ENCODE measurements at regions not wholly inside any gene's neighbourhood (a gene's known extent, or its start where the extent isn't known, plus 50 kb on each side); places are given as distances from the start of the nearest gene placed in this dataset.

GRCh38 chr13:107678075-107678689, 537.2 kb downstream of the LIG4 start:
- no peaks in the 10 kb centered on the region for H3K4me1 ChIP-seq (ENCODE audit: control insufficient read depth in 1 of 2, insufficient read depth in 2 of 2, low read length in 2 of 2)
- no peaks in the 10 kb centered on the region for H3K27me3 ChIP-seq (ENCODE audit: control insufficient read depth in 1 of 2, insufficient read depth in 2 of 2, low read length in 2 of 2)
- no peak overlapping the region for H3K27ac ChIP-seq (ENCODE audit: low read depth, low read length)
- H3K9me3 ChIP-seq (ENCODE audit: control insufficient read depth in 1 of 2, low read length in 2 of 2): no peaks in the 10 kb centered on the region
- H3K36me3 ChIP-seq (ENCODE audit: control insufficient read depth in 1 of 2, insufficient read depth in 2 of 2, low read length in 2 of 2): no peaks in the 10 kb centered on the region
- H3K9ac ChIP-seq (ENCODE audit: low read depth in 1 of 2, low read length in 2 of 2): no peak overlapping the region
- H3K4me3 ChIP-seq (ENCODE audit: low read depth in 1 of 2, low read length in 2 of 2): no peak overlapping the region

GRCh38 chr13:107675847-107676550, 539.3 kb downstream of the LIG4 start:
- H3K27me3 ChIP-seq (ENCODE audit: control insufficient read depth in 1 of 2, insufficient read depth in 2 of 2, low read length in 2 of 2): no peaks in the 10 kb centered on the region
- no peak overlapping the region for H3K27ac ChIP-seq (ENCODE audit: low read depth, low read length)
- no peak overlapping the region for H3K9ac ChIP-seq (ENCODE audit: low read depth in 1 of 2, low read length in 2 of 2)
- no peak overlapping the region for H3K4me3 ChIP-seq (ENCODE audit: low read depth in 1 of 2, low read length in 2 of 2)
- H3K4me1 ChIP-seq (ENCODE audit: control insufficient read depth in 1 of 2, insufficient read depth in 2 of 2, low read length in 2 of 2): no peaks in the 10 kb centered on the region
- H3K36me3 ChIP-seq (ENCODE audit: control insufficient read depth in 1 of 2, insufficient read depth in 2 of 2, low read length in 2 of 2): no peaks in the 10 kb centered on the region
- H3K9me3 ChIP-seq (ENCODE audit: control insufficient read depth in 1 of 2, low read length in 2 of 2): no peaks in the 10 kb centered on the region

GRCh38 chr13:107669391-107669993, 545.8 kb downstream of the LIG4 start:
- no peak overlapping the region for H3K9ac ChIP-seq (ENCODE audit: low read depth in 1 of 2, low read length in 2 of 2)

GRCh38 chr13:107665926-107666458, 549.3 kb downstream of the LIG4 start:
- Histone ChIP-seq H3K9me3 (ENCODE audit: control insufficient read depth in 1 of 2, low read length in 2 of 2) (no peaks in the 10 kb centered on the region), H3K9ac (ENCODE audit: low read depth in 1 of 2, low read length in 2 of 2) (no peak overlapping the region), H3K4me3 (ENCODE audit: low read depth in 1 of 2, low read length in 2 of 2) (no peak overlapping the region), H3K4me1 (ENCODE audit: control insufficient read depth in 1 of 2, insufficient read depth in 2 of 2, low read length in 2 of 2) (no peaks in the 10 kb centered on the region), H3K36me3 (ENCODE audit: control insufficient read depth in 1 of 2, insufficient read depth in 2 of 2, low read length in 2 of 2) (no peaks in the 10 kb centered on the region), H3K27ac (ENCODE audit: low read depth, low read length) (no peak overlapping the region), H3K27me3 (ENCODE audit: control insufficient read depth in 1 of 2, insufficient read depth in 2 of 2, low read length in 2 of 2) (no peaks in the 10 kb centered on the region)

More at GRCh38 chr13:107669391-107669993, 545.8 kb downstream of the LIG4 start:
- H3K36me3 ChIP-seq (ENCODE audit: control insufficient read depth in 1 of 2, insufficient read depth in 2 of 2, low read length in 2 of 2): no peaks in the 10 kb centered on the region
- H3K27ac ChIP-seq (ENCODE audit: low read depth, low read length): no peak overlapping the region
- H3K4me3 ChIP-seq (ENCODE audit: low read depth in 1 of 2, low read length in 2 of 2): no peak overlapping the region
- H3K9me3 ChIP-seq (ENCODE audit: control insufficient read depth in 1 of 2, low read length in 2 of 2): no peaks in the 10 kb centered on the region
- H3K27me3 ChIP-seq (ENCODE audit: control insufficient read depth in 1 of 2, insufficient read depth in 2 of 2, low read length in 2 of 2): no peaks in the 10 kb centered on the region
- H3K4me1 ChIP-seq (ENCODE audit: control insufficient read depth in 1 of 2, insufficient read depth in 2 of 2, low read length in 2 of 2): no peaks in the 10 kb centered on the region

- H3K9me3 ChIP-seq (ENCODE audit: control insufficient read depth in 1 of 2, low read length in 2 of 2): no peaks in the 10 kb centered on the region
- no peak overlapping the region for H3K4me3 ChIP-seq (ENCODE audit: low read depth in 1 of 2, low read length in 2 of 2)
- H3K27ac ChIP-seq (ENCODE audit: low read depth, low read length): no peak overlapping the region
- H3K9ac ChIP-seq (ENCODE audit: low read depth in 1 of 2, low read length in 2 of 2): no peak overlapping the region
- H3K27me3 ChIP-seq (ENCODE audit: control insufficient read depth in 1 of 2, insufficient read depth in 2 of 2, low read length in 2 of 2): no peaks in the 10 kb centered on the region
- H3K36me3 ChIP-seq (ENCODE audit: control insufficient read depth in 1 of 2, insufficient read depth in 2 of 2, low read length in 2 of 2): no peaks in the 10 kb centered on the region
- H3K4me1 ChIP-seq (ENCODE audit: control insufficient read depth in 1 of 2, insufficient read depth in 2 of 2, low read length in 2 of 2): no peaks in the 10 kb centered on the region
Observed at GRCh38 chr13:107650081-107650701, 565.1 kb downstream of the LIG4 start.

GRCh38 chr13:107649079-107649478, 566.3 kb downstream of the LIG4 start:
- Histone ChIP-seq H3K4me3 (ENCODE audit: low read depth in 1 of 2, low read length in 2 of 2) (no peak overlapping the region), H3K27me3 (ENCODE audit: control insufficient read depth in 1 of 2, insufficient read depth in 2 of 2, low read length in 2 of 2) (no peaks in the 10 kb centered on the region), H3K36me3 (ENCODE audit: control insufficient read depth in 1 of 2, insufficient read depth in 2 of 2, low read length in 2 of 2) (no peaks in the 10 kb centered on the region), H3K27ac (ENCODE audit: low read depth, low read length) (no peak overlapping the region), H3K4me1 (ENCODE audit: control insufficient read depth in 1 of 2, insufficient read depth in 2 of 2, low read length in 2 of 2) (no peaks in the 10 kb centered on the region), H3K9me3 (ENCODE audit: control insufficient read depth in 1 of 2, low read length in 2 of 2) (no peaks in the 10 kb centered on the region), H3K9ac (ENCODE audit: low read depth in 1 of 2, low read length in 2 of 2) (no peak overlapping the region)

GRCh38 chr13:107644136-107644535, 571.2 kb downstream of the LIG4 start:
- H3K36me3 ChIP-seq (ENCODE audit: control insufficient read depth in 1 of 2, insufficient read depth in 2 of 2, low read length in 2 of 2): no peaks in the 10 kb centered on the region

GRCh38 chr13:107643615-107644014, 571.7 kb downstream of the LIG4 start:
- Histone ChIP-seq H3K9me3 (ENCODE audit: control insufficient read depth in 1 of 2, low read length in 2 of 2) (no peaks in the 10 kb centered on the region), H3K4me1 (ENCODE audit: control insufficient read depth in 1 of 2, insufficient read depth in 2 of 2, low read length in 2 of 2) (no peaks in the 10 kb centered on the region), H3K9ac (ENCODE audit: low read depth in 1 of 2, low read length in 2 of 2) (no peak overlapping the region), H3K36me3 (ENCODE audit: control insufficient read depth in 1 of 2, insufficient read depth in 2 of 2, low read length in 2 of 2) (no peaks in the 10 kb centered on the region), H3K27ac (ENCODE audit: low read depth, low read length) (no peak overlapping the region), H3K4me3 (ENCODE audit: low read depth in 1 of 2, low read length in 2 of 2) (no peak overlapping the region), H3K27me3 (ENCODE audit: control insufficient read depth in 1 of 2, insufficient read depth in 2 of 2, low read length in 2 of 2) (no peaks in the 10 kb centered on the region)

More at GRCh38 chr13:107644136-107644535, 571.2 kb downstream of the LIG4 start:
- no peaks in the 10 kb centered on the region for H3K27me3 ChIP-seq (ENCODE audit: control insufficient read depth in 1 of 2, insufficient read depth in 2 of 2, low read length in 2 of 2)
- H3K9me3 ChIP-seq (ENCODE audit: control insufficient read depth in 1 of 2, low read length in 2 of 2): no peaks in the 10 kb centered on the region
- no peak overlapping the region for H3K4me3 ChIP-seq (ENCODE audit: low read depth in 1 of 2, low read length in 2 of 2)
- H3K9ac ChIP-seq (ENCODE audit: low read depth in 1 of 2, low read length in 2 of 2): no peak overlapping the region
- H3K4me1 ChIP-seq (ENCODE audit: control insufficient read depth in 1 of 2, insufficient read depth in 2 of 2, low read length in 2 of 2): no peaks in the 10 kb centered on the region
- no peak overlapping the region for H3K27ac ChIP-seq (ENCODE audit: low read depth, low read length)

GRCh38 chr13:107642831-107643230, 572.5 kb downstream of the LIG4 start:
- H3K27ac ChIP-seq (ENCODE audit: low read depth, low read length): no peak overlapping the region
- H3K36me3 ChIP-seq (ENCODE audit: control insufficient read depth in 1 of 2, insufficient read depth in 2 of 2, low read length in 2 of 2): no peaks in the 10 kb centered on the region
- no peak overlapping the region for H3K9ac ChIP-seq (ENCODE audit: low read depth in 1 of 2, low read length in 2 of 2)
- H3K4me1 ChIP-seq (ENCODE audit: control insufficient read depth in 1 of 2, insufficient read depth in 2 of 2, low read length in 2 of 2): no peaks in the 10 kb centered on the region
- H3K4me3 ChIP-seq (ENCODE audit: low read depth in 1 of 2, low read length in 2 of 2): no peak overlapping the region
- H3K9me3 ChIP-seq (ENCODE audit: control insufficient read depth in 1 of 2, low read length in 2 of 2): no peaks in the 10 kb centered on the region
- H3K27me3 ChIP-seq (ENCODE audit: control insufficient read depth in 1 of 2, insufficient read depth in 2 of 2, low read length in 2 of 2): no peaks in the 10 kb centered on the region

- Histone ChIP-seq H3K36me3 (ENCODE audit: control insufficient read depth in 1 of 2, insufficient read depth in 2 of 2, low read length in 2 of 2) (no peaks in the 10 kb centered on the region), H3K27ac (ENCODE audit: low read depth, low read length) (no peak overlapping the region), H3K9ac (ENCODE audit: low read depth in 1 of 2, low read length in 2 of 2) (no peak overlapping the region), H3K4me3 (ENCODE audit: low read depth in 1 of 2, low read length in 2 of 2) (no peak overlapping the region), H3K9me3 (ENCODE audit: control insufficient read depth in 1 of 2, low read length in 2 of 2) (no peaks in the 10 kb centered on the region), H3K27me3 (ENCODE audit: control insufficient read depth in 1 of 2, insufficient read depth in 2 of 2, low read length in 2 of 2) (no peaks in the 10 kb centered on the region), H3K4me1 (ENCODE audit: control insufficient read depth in 1 of 2, insufficient read depth in 2 of 2, low read length in 2 of 2) (no peaks in the 10 kb centered on the region)
Observed at GRCh38 chr13:107641574-107641973, 573.8 kb downstream of the LIG4 start.

All from duodenal mucosa (tissue), 2 donors.